Mesodermal cell (in vitro differentiated cells): ENCODE measurements at regions not wholly inside any gene's neighbourhood (a gene's known extent, or its start where the extent isn't known, plus 50 kb on each side); places are given as distances from the start of the nearest gene placed in this dataset.

Source experiments
- H3K27ac ChIP-seq: 2 replicates; pipeline ENCODE4 v1.7.0; 2013; ENCODE audit warnings: mild to moderate bottlenecking, low read depth, low read length, moderate library complexity; ENCODE audit not compliant: severe bottlenecking
- H3K36me3 ChIP-seq: 2 replicates; pipeline ENCODE4 v1.7.1; 2013; ENCODE audit warnings: mild to moderate bottlenecking, low read length, moderate library complexity; ENCODE audit not compliant: control insufficient read depth, insufficient read depth
- H3K4me1 ChIP-seq: one replicate; pipeline ENCODE4 v1.7.1; 2013; ENCODE audit warnings: mild to moderate bottlenecking, low read length; ENCODE audit not compliant: insufficient read depth, control insufficient read depth, poor library complexity, severe bottlenecking
- H3K4me3 ChIP-seq: 2 replicates; pipeline ENCODE4 v1.7.0; 2013; ENCODE audit warnings: low read length, control low read depth, mild to moderate bottlenecking; ENCODE audit not compliant: insufficient read depth, poor library complexity, severe bottlenecking; ENCODE audit errors: extremely low read depth
- H3K9me3 ChIP-seq: 2 replicates; pipeline ENCODE4 v1.7.1; 2013; ENCODE audit warnings: mild to moderate bottlenecking, low read length, moderate library complexity; ENCODE audit not compliant: control insufficient read depth
- WGBS, 2 experiments: methylation state at CpG; one replicate each; pipeline ENCODE4 v1.1.5; 2013; ENCODE audit warnings: missing lambda C conversion rate in 2 of 2; ENCODE audit not compliant: insufficient coverage in 2 of 2; 5-methylcytosine and 5-hydroxymethylcytosine counted together

DNA sequence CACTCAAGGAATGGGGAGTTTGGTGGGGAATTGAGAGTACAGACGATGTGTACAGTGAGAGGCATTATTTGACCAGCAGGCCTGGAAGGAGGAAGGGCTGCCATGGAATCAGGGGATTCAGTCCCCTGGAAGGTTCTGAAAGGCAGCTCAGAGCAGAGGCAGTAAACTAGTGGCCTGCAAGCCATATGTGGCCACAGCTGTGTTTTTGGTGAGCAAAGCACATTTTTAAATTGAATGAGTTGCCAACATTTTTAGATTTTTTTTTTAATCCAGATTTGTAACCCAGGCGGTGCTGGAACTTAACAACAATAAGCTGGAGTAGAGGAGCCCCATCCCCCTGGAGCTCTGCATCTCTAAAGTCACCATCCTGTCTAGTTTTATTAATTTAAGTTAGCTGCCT is 95.3 kb upstream of the IPO5 start:
- H3K27ac ChIP-seq: no peak overlapping the region
- no peak overlapping the region for H3K4me3 ChIP-seq
- H3K9me3 ChIP-seq: no peaks in the 10 kb centered on the region
- no peaks in the 10 kb centered on the region for H3K36me3 ChIP-seq
- WGBS, 2 experiments: 80 to 100% methylated on average over 1 of the region's 2 CpGs
- no peaks in the 10 kb centered on the region for H3K4me1 ChIP-seq

DNA sequence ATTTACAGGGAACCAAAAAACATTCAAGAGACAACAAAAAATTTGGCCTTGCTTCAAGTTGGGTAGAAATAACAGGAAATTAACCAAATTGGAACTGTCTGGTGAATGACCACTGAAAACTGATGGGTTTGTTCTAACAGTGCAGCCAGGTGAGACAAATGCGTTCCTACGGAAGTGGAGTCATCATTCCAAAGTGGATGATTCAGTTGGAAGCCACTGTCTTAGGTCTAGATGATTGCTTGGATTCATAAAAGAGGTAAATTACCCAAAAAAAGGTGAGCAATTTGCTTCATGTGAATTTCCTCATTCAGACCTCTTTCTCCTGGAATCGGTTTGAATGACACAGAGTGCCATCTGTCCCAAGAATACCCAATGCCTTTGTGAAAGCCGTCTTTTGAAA is 87.1 kb upstream of the IPO5 start:
- Histone ChIP-seq H3K4me1 (no peaks in the 10 kb centered on the region), H3K36me3 (no peaks in the 10 kb centered on the region), H3K4me3 (no peak overlapping the region), H3K27ac (no peak overlapping the region), H3K9me3 (no peaks in the 10 kb centered on the region)
- WGBS, 2 experiments: 77 to 83% methylated on average over 4 of the region's 4 CpGs

DNA sequence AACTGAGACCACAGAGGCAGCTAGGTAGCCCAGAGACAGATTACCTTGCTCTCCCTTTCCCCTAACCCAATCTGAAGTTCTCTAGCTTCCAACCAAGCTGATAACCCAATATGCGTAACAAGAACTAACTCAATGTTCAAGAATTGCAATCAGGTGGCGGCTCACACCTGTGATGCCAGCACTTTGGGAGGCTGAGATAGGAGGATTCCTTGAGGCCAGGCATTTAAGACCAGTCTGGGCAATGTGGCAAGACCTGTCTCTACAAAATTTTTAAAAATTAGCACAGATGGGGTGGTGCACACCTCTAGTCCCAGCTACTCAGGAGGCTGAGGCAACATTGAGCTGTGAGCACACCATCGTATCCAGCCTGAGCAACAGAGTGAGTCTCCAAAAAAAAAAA is 86.7 kb upstream of the IPO5 start:
- Histone ChIP-seq H3K36me3 (no peaks in the 10 kb centered on the region), H3K9me3 (no peaks in the 10 kb centered on the region), H3K4me3 (no peak overlapping the region), H3K27ac (no peak overlapping the region), H3K4me1 (no peaks in the 10 kb centered on the region)
- 67 to 100% methylated on average over 1 to 3 of the region's 3 CpGs for WGBS, 2 experiments

DNA sequence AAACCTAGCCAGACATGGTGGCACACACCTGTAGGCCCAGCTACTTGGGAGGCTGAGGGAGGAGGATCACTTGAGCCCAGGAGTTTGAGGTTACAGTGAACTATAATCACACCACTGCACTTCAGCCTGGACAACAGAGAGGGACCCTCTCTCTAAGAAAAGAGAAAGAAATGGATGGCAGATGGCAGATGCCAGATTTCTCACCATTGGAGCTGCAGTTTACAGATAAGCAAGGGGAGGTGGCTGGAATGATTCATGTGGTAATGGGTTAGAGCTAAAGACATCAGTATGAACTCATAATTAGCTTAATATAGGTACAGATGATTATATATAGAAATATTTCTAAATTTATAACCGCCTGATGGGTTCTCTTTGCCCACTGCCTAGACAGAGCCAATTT is 80.1 kb upstream of the IPO5 start:
- Histone ChIP-seq H3K9me3 (no peaks in the 10 kb centered on the region), H3K4me1 (peaks cover 6% of the 10 kb centered on the region), H3K27ac (no peak overlapping the region), H3K4me3 (no peak overlapping the region), H3K36me3 (no peaks in the 10 kb centered on the region)
- no CpG with 5 or more reads among the region's 1 CpG for WGBS, 2 experiments

DNA sequence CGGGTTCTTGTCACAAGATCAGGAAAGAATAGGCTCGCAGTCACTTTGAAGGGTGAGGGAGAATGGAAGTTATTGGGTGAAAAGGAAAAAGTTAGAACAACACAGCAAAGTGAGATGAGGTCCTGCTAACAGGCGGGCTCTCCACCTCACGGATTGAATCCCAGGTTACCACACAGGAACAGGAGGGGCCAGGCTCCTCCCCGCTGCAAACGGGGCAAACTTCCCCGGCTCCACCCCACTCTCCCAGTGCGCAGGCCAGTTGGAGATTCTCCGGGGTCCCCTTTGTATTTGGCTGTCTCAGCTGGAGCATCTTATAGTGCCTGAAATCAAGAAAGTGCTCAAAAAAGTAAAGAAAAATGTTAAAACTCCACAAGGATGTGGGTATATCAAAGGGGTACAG is 78.3 kb upstream of the IPO5 start:
- 80 to 84% methylated on average over 9 of the region's 9 CpGs for WGBS, 2 experiments
- H3K36me3 ChIP-seq: no peaks in the 10 kb centered on the region
- H3K27ac ChIP-seq: no peak overlapping the region
- H3K9me3 ChIP-seq: no peaks in the 10 kb centered on the region
- H3K4me3 ChIP-seq: no peak overlapping the region
- H3K4me1 ChIP-seq: peaks cover 13% of the 10 kb centered on the region

DNA sequence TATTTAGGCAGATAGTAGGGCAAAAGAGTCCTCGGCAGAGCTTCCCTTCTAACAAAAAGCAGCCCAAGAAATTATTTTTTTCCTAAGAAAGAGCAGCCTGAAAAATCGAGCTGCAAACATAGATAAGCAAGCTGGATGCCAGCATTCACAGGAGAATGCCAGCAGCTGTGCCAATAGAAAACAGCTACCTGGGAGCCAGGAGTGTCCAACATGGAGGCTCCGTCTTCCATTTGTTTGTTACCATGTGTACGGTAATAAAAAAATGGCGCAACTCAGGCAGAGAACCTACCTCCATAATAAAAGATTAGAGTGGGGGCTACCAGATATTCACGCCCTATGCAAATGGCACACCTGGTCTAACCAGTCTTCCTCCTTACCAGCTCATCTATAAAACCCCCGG is 77.6 kb upstream of the IPO5 start:
- WGBS, 2 experiments: 89 to 94% methylated on average over 5 to 6 of the region's 7 CpGs
- H3K9me3 ChIP-seq: no peaks in the 10 kb centered on the region
- H3K27ac ChIP-seq: no peak overlapping the region
- H3K4me1 ChIP-seq: peaks cover 16% of the 10 kb centered on the region
- H3K4me3 ChIP-seq: no peak overlapping the region
- H3K36me3 ChIP-seq: no peaks in the 10 kb centered on the region

DNA sequence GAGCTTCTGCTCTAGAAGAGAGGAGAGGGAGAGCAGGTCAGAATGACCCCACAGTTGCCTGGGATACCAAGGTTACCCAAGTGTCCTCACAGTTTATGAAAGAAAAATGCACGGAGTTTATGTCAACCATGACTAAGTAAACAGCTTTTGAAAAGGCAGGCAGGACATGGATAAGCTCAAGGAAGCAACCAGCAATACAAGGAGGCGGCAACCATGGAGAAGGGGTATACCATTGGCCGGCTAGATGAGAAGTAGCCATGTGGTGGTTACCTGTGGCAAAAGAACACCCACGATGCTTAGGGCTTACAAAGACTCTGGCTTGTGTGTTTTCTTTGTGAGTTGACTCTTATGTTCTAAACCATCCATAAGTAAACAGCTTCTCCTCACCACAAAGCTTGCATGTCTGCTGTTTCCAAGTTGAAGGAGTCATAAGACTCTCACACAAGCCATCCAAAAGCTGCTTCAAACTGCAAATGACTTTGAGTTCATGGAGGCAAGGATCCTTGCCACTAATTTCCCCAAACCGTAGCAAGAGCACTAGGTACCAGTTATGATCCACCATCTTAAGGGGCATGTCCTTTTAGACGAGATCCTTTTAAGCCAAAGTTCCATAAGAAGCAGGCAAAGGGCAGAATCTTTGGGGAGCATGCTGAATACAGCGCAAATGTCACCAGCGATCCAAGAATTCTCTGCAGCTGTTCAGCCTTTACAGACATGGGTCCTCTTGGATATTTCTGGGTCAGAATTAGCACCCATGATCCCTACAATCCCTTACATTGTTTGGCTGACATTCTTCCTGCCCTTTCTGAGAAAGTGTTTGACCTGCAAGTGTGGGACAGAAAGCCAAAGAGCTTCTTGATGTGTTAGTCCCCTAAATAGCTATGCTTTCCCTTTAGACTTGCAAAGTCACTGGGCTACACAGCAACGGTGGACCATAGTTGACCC is 74.8 kb upstream of the IPO5 start:
- 70 to 75% methylated on average over 4 of the region's 9 CpGs for WGBS, 2 experiments
- Histone ChIP-seq H3K4me1 (peaks cover 16% of the 10 kb centered on the region), H3K9me3 (no peaks in the 10 kb centered on the region), H3K4me3 (no peak overlapping the region), H3K27ac (no peak overlapping the region), H3K36me3 (no peaks in the 10 kb centered on the region)

DNA sequence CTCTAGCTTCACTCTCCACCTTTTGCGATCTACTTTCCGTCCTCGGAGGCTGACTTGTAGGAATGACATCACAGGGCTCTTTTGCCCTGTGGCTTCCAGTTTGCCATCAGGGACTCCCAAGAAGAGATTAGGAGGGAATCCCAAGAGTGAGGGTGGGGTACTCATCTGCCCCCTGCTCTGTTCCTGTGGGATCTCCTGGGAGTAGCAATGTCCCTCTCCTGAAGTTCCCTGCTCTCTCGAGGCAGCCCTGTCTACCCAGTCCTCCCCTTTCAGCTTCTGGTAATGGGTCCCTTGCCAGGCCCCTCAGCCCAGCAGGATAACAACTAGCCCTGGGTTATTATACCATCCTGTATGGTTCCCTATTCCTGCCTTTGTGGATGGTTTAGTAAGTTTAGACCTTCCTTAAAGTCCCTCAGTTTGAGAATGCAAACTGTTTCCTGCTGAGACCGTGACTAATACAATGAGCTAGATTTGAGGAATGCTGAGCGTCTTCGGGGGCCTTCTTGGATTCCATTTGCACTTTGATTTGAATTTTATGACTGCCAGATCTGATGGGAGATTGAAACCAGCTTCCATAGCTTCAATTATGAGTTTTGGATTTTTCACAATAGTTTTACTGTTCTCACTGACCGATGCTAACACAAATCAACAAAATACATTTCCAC is 73.7 kb upstream of the IPO5 start:
- Histone ChIP-seq H3K27ac (peak overlapping the region; percentile 77), H3K4me1 (peaks cover 16% of the 10 kb centered on the region), H3K9me3 (no peaks in the 10 kb centered on the region), H3K36me3 (no peaks in the 10 kb centered on the region), H3K4me3 (no peak overlapping the region)
- 33% methylated on average over 1 of the region's 8 CpGs; no CpG with 5 or more reads in 1 of the 2 experiments for WGBS, 2 experiments

DNA sequence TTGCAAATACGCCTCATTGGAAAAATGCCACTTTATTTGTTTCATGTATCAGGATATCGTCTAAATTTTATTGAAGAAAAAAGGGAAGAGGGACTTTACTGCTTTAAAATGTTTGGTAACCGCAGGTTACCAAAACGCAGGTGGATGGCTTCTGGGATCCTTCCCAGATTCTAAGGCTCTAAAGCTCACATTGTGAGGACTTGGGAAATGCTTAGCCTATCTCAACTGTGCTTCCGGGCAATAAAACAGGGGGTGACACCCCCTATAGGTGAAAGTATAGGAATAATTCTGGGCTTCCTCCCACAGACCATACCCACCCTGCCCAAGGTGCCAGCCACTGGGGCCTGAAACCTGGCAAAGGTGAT is 73.2 kb upstream of the IPO5 start:
- Histone ChIP-seq H3K4me3 (no peak overlapping the region), H3K36me3 (no peaks in the 10 kb centered on the region), H3K9me3 (no peaks in the 10 kb centered on the region), H3K4me1 (peaks cover 11% of the 10 kb centered on the region), H3K27ac (no peak overlapping the region)
- WGBS, 2 experiments: 100% methylated on average over 1 of the region's 5 CpGs; no CpG with 5 or more reads in 1 of the 2 experiments

DNA sequence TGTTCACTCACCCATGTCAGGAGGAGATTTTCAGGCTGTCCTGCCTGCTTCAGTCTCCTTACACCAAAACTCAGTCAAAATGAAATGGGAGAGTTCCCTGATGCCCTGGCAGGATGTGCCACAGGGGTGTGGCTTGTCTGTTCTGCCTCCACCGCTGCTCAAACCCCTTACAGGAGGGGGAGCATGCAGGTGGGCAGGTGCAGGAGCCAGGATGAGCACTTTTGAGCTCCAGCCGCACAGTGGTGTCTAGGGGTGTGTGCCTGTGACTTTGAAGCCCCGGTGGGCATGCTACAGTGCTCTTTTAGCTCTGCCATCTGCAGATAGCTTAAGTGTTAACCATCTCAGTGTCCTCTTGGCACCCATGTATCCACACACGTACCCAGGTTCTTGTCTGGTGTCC is 71.9 kb upstream of the IPO5 start:
- no peak overlapping the region for H3K27ac ChIP-seq
- H3K4me3 ChIP-seq: no peak overlapping the region
- peaks cover 10% of the 10 kb centered on the region for H3K4me1 ChIP-seq
- WGBS, 2 experiments: 73 to 93% methylated on average over 2 to 3 of the region's 4 CpGs
- no peaks in the 10 kb centered on the region for H3K36me3 ChIP-seq
- no peaks in the 10 kb centered on the region for H3K9me3 ChIP-seq

DNA sequence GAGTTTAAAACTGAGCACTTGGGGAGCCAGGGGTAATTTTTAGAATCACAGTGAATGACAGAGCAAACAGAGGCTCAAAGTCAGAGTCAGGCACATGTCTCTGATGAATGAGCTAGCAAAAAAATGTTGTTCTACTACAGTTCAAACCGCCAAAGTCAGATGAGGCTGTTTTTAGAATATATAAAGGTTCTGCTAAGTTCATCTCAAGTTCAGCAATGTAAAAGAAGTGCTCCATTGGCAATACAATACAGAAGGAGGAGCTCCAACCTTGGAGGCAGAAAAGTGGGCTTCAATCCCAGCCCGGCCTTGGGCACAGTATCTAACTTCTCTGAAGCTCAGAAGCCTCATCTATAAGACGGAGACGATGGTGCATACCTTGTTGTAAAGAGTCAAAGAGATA is 70.1 kb upstream of the IPO5 start:
- H3K4me1 ChIP-seq: peaks cover 10% of the 10 kb centered on the region
- no peaks in the 10 kb centered on the region for H3K36me3 ChIP-seq
- no peaks in the 10 kb centered on the region for H3K9me3 ChIP-seq
- H3K27ac ChIP-seq: no peak overlapping the region
- 87 to 88% methylated on average over 1 to 3 of the region's 4 CpGs for WGBS, 2 experiments
- no peak overlapping the region for H3K4me3 ChIP-seq
